ENCODE measurements at regions not wholly inside any gene's neighbourhood (a gene's known extent, or its start where the extent isn't known, plus 50 kb on each side); places are given as distances from the start of the nearest gene placed in this dataset.
A peak's percentile ranks its signal among the peaks of the same experiment; 100 is the strongest.

DNA sequence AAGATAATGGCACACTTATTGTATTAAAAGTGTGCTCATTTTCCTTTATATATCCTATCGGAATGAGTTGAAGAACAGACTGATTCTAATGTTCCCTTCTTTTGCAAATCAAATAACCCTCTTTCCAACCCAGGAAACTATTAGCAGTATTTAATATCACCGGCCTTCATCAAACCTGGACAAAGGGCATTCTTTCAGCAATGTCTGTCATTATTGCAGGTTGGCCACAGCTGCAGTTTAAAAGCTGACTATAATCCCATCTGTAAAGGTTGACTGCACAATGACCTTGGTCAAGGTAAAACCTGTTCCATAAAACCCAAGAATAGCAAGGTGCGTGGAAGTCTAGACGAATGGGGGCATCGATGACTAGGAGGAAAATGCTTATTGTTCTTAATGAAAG is 472.3 kb upstream of the SOX5 start:
- H3K4me3 ChIP-seq (ENCODE audit: insufficient read depth, low read length), result no peak overlapping the region
- no peak for DNase-seq (ENCODE audit: insufficient read length, low spot score, missing footprints)
- no peaks in the 10 kb centered on the region for H4K20me1 ChIP-seq (ENCODE audit: insufficient read depth, low read length)
- H3K9me3 ChIP-seq (ENCODE audit: low read depth, low read length), result no peaks in the 10 kb centered on the region
- TF ChIP-seq, protein P1, sequence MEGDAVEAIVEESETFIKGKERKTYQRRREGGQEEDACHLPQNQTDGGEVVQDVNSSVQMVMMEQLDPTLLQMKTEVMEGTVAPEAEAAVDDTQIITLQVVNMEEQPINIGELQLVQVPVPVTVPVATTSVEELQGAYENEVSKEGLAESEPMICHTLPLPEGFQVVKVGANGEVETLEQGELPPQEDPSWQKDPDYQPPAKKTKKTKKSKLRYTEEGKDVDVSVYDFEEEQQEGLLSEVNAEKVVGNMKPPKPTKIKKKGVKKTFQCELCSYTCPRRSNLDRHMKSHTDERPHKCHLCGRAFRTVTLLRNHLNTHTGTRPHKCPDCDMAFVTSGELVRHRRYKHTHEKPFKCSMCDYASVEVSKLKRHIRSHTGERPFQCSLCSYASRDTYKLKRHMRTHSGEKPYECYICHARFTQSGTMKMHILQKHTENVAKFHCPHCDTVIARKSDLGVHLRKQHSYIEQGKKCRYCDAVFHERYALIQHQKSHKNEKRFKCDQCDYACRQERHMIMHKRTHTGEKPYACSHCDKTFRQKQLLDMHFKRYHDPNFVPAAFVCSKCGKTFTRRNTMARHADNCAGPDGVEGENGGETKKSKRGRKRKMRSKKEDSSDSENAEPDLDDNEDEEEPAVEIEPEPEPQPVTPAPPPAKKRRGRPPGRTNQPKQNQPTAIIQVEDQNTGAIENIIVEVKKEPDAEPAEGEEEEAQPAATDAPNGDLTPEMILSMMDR (IDR thresholded peaks at IDR 0.05; ENCODE audit: extremely low read depth, low read depth, low read length), result no peak
- no peaks in the 10 kb centered on the region for H3K4me1 ChIP-seq (ENCODE audit: insufficient read depth, low read length)
- no peak overlapping the region for H3K4me2 ChIP-seq (ENCODE audit: insufficient read depth, low read length)
- no peaks in the 10 kb centered on the region for H3K27me3 ChIP-seq (ENCODE audit: insufficient read depth, low read length)
- H3K36me3 ChIP-seq (ENCODE audit: insufficient read depth, low read length), result no peaks in the 10 kb centered on the region
- no peak overlapping the region for H2AFZ ChIP-seq (ENCODE audit: low read length)
- H3K79me2 ChIP-seq (ENCODE audit: insufficient read depth, low read length), result no peaks in the 10 kb centered on the region
- H3K27ac ChIP-seq (ENCODE audit: low read depth, low read length), result no peak overlapping the region

DNA sequence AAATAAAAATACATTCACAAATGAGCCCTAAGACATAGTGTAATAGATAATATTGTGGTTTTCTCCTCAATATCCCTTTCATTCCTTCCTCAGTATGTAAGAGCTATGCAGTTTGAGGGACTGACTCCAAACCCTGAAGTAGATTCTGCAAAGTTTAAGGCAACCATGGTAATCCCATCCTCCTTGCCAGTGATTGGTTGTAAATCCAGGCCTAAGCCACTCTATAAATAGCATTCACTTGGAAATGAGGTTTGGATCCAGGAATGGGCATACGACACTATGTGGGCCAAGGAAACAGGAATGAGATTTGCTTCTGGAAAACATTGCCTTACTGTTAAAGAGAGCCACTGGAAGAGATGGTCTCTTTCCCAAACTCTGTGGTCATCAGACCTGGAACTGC is 468.7 kb upstream of the SOX5 start:
- H3K79me2 ChIP-seq (ENCODE audit: insufficient read depth, low read length), result no peaks in the 10 kb centered on the region
- TF ChIP-seq, protein P1 (IDR thresholded peaks at IDR 0.05; ENCODE audit: extremely low read depth, low read depth, low read length), result no peak
- H2AFZ ChIP-seq (ENCODE audit: low read length), result no peak overlapping the region
- H3K27ac ChIP-seq (ENCODE audit: low read depth, low read length), result no peak overlapping the region
- no peaks in the 10 kb centered on the region for H3K9me3 ChIP-seq (ENCODE audit: low read depth, low read length)
- no peak overlapping the region for H3K4me2 ChIP-seq (ENCODE audit: insufficient read depth, low read length)
- no peaks in the 10 kb centered on the region for H3K4me1 ChIP-seq (ENCODE audit: insufficient read depth, low read length)
- H3K4me3 ChIP-seq (ENCODE audit: insufficient read depth, low read length), result no peak overlapping the region
- H3K36me3 ChIP-seq (ENCODE audit: insufficient read depth, low read length), result no peaks in the 10 kb centered on the region
- no peaks in the 10 kb centered on the region for H3K27me3 ChIP-seq (ENCODE audit: insufficient read depth, low read length)
- peak; percentile 58 for DNase-seq (ENCODE audit: insufficient read length, low spot score, missing footprints)
- no peaks in the 10 kb centered on the region for H4K20me1 ChIP-seq (ENCODE audit: insufficient read depth, low read length)

DNA sequence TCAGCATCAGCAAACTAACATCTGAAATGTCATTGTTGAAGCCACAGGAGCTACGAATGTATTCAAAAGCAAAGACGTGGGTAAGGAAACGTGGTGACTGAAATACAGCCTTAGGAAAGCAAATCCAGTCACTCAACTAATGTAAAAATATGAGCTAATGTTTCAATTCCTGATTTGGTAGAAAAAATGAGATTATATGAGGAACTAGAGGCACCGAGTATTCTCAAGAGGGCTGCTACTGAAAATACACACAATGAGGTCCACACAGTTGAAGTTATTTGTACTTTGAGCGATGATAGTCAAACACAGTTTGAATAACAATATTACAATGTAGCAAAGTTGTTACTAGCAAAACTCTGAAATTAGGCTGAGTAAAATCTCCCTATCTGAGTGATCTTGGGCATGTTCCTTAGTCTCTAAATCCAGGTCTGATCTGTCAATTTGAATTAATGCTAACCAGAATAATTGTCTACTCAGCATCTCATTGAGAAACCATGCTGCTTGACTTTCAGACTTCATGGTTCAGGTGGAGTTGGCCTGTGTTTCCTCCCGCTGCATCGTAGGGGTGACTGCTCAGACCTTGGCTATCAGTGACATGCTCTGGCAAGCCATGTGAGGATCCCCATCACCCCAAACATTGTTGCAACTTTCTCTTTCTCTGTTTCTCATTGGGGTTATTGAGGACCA is 467.1 kb upstream of the SOX5 start:
- Histone ChIP-seq H3K79me2 (ENCODE audit: insufficient read depth, low read length) (no peaks in the 10 kb centered on the region), H3K4me3 (ENCODE audit: insufficient read depth, low read length) (no peak overlapping the region), H4K20me1 (ENCODE audit: insufficient read depth, low read length) (no peaks in the 10 kb centered on the region), H2AFZ (ENCODE audit: low read length) (no peak overlapping the region), H3K4me2 (ENCODE audit: insufficient read depth, low read length) (no peak overlapping the region), H3K27ac (ENCODE audit: low read depth, low read length) (no peak overlapping the region), H3K36me3 (ENCODE audit: insufficient read depth, low read length) (no peaks in the 10 kb centered on the region), H3K4me1 (ENCODE audit: insufficient read depth, low read length) (no peaks in the 10 kb centered on the region), H3K9me3 (ENCODE audit: low read depth, low read length) (no peaks in the 10 kb centered on the region), H3K27me3 (ENCODE audit: insufficient read depth, low read length) (no peaks in the 10 kb centered on the region)
- TF ChIP-seq, protein P1 (IDR thresholded peaks at IDR 0.05; ENCODE audit: extremely low read depth, low read depth, low read length), result no peak
- no peak for DNase-seq (ENCODE audit: insufficient read length, low spot score, missing footprints)

DNA sequence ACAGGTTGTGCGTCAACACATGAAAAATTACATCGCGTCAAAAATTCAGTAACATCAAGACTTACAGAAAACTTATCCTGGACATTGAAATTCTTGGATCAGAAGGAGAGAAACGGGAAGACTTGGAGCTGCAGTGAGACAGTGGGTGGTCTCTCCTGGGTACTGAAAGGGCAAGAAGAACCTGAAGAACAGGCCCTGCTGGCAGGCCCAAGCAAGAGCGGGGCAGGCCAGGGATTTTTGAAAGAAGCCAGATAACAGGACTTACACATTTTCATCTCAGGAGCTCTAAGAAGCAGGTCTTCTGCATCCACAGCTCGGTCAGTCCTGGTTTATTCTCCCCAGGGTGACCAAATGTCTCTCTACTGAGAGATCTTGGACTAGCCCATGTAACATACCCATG is 466.5 kb upstream of the SOX5 start:
- H3K9me3 ChIP-seq (ENCODE audit: low read depth, low read length), result no peaks in the 10 kb centered on the region
- H2AFZ ChIP-seq (ENCODE audit: low read length), result no peak overlapping the region
- DNase-seq (ENCODE audit: insufficient read length, low spot score, missing footprints), result peak; percentile 36
- no peaks in the 10 kb centered on the region for H4K20me1 ChIP-seq (ENCODE audit: insufficient read depth, low read length)
- no peak overlapping the region for H3K27ac ChIP-seq (ENCODE audit: low read depth, low read length)
- TF ChIP-seq, protein P1 (IDR thresholded peaks at IDR 0.05; ENCODE audit: extremely low read depth, low read depth, low read length), result no peak
- no peak overlapping the region for H3K4me2 ChIP-seq (ENCODE audit: insufficient read depth, low read length)
- no peaks in the 10 kb centered on the region for H3K36me3 ChIP-seq (ENCODE audit: insufficient read depth, low read length)
- H3K4me1 ChIP-seq (ENCODE audit: insufficient read depth, low read length), result no peaks in the 10 kb centered on the region
- H3K4me3 ChIP-seq (ENCODE audit: insufficient read depth, low read length), result no peak overlapping the region
- no peaks in the 10 kb centered on the region for H3K79me2 ChIP-seq (ENCODE audit: insufficient read depth, low read length)
- no peaks in the 10 kb centered on the region for H3K27me3 ChIP-seq (ENCODE audit: insufficient read depth, low read length)
